GM12875 (cell line): ENCODE measurements at regions not wholly inside any gene's neighbourhood (a gene's known extent, or its start where the extent isn't known, plus 50 kb on each side); places are given as distances from the start of the nearest gene placed in this dataset.

Experiments used
- H3K4me3 ChIP-seq: one replicate; pipeline ENCODE4 v1.5.1; 2011; ENCODE audit warnings: low read depth, low read length, control low read depth
- TF ChIP-seq, protein P1 (sequence below): IDR thresholded peaks from 2 replicates; pipeline ENCODE4 v1.5.1; 2011; ENCODE audit warnings: low read depth, mild to moderate bottlenecking, control low read depth, inconsistent platforms, low read length, moderate library complexity, borderline replicate concordance; ENCODE audit not compliant: insufficient read depth

GRCh38 chr11:105344938-105345337 lies 205.4 kb upstream of the CARD18 start:
- TF ChIP-seq, protein P1, sequence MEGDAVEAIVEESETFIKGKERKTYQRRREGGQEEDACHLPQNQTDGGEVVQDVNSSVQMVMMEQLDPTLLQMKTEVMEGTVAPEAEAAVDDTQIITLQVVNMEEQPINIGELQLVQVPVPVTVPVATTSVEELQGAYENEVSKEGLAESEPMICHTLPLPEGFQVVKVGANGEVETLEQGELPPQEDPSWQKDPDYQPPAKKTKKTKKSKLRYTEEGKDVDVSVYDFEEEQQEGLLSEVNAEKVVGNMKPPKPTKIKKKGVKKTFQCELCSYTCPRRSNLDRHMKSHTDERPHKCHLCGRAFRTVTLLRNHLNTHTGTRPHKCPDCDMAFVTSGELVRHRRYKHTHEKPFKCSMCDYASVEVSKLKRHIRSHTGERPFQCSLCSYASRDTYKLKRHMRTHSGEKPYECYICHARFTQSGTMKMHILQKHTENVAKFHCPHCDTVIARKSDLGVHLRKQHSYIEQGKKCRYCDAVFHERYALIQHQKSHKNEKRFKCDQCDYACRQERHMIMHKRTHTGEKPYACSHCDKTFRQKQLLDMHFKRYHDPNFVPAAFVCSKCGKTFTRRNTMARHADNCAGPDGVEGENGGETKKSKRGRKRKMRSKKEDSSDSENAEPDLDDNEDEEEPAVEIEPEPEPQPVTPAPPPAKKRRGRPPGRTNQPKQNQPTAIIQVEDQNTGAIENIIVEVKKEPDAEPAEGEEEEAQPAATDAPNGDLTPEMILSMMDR = no peak
- H3K4me3 ChIP-seq = no peak overlapping the region

- TF ChIP-seq, protein P1 = no peak
- H3K4me3 ChIP-seq = no peak overlapping the region
Observed at GRCh38 chr11:105334025-105334714, 194.6 kb upstream of the CARD18 start.

- no peak overlapping the region for H3K4me3 ChIP-seq
- TF ChIP-seq, protein P1 = no peak
Observed at GRCh38 chr11:105333153-105333552, 193.6 kb upstream of the CARD18 start.

GRCh38 chr11:105332171-105332570 lies 192.6 kb upstream of the CARD18 start:
- no peak overlapping the region for H3K4me3 ChIP-seq
- TF ChIP-seq, protein P1 = no peak

GRCh38 chr11:105328061-105328460 lies 188.5 kb upstream of the CARD18 start:
- TF ChIP-seq, protein P1 = no peak
- no peak overlapping the region for H3K4me3 ChIP-seq

GRCh38 chr11:105324156-105324555 lies 184.6 kb upstream of the CARD18 start:
- no peak overlapping the region for H3K4me3 ChIP-seq
- TF ChIP-seq, protein P1 = no peak

DNA sequence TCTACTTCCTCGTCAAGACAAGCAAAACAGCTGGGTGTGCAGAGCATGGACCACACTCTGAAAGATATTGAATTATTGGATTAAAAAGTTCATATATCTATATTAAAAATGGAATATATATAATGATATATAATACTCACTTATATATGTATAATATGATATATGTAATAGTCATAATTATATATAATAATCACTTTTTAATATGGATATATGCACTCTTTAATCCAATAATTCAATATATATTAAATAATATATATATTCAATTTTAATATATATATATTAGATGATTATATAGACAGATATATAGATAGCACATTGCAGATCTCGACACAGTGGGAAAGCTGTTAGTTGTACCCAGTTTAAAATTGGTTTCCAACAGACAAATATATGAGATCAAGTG lies 182.1 kb upstream of the CARD18 start:
- H3K4me3 ChIP-seq = no peak overlapping the region
- TF ChIP-seq, protein P1 = no peak
